Neuronal stem cell (in vitro differentiated cells): ENCODE measurements at regions not wholly inside any gene's neighbourhood (a gene's known extent, or its start where the extent isn't known, plus 50 kb on each side); places are given as distances from the start of the nearest gene placed in this dataset.
"Not testable (repeated sequence)": the region's sequence is repeated elsewhere in the genome, so short reads cannot be mapped to it uniquely, and the experiment has no call there.

Source experiments
- DNase-seq: peaks from one replicate; pipeline ENCODE4 v3.0.0-alpha.2; 2013; ENCODE audit warnings: low spot score
- H2AFZ ChIP-seq: one replicate; pipeline ENCODE4 v1.6.1; 2013; ENCODE audit warnings: mild to moderate bottlenecking, low read length, inconsistent platforms
- H2AK5ac ChIP-seq: 2 replicates; pipeline ENCODE4 v1.6.1; 2013; ENCODE audit warnings: low read depth, mild to moderate bottlenecking, inconsistent platforms, low read length, moderate library complexity, mixed read lengths
- H2BK120ac ChIP-seq: 2 replicates; pipeline ENCODE4 v1.6.1; 2013; ENCODE audit warnings: low read depth, mild to moderate bottlenecking, inconsistent platforms, low read length, moderate library complexity, mixed read lengths
- H2BK12ac ChIP-seq: one replicate; pipeline ENCODE4 v1.6.1; 2013; ENCODE audit warnings: low read length, inconsistent platforms
- H2BK15ac ChIP-seq: 2 replicates; pipeline ENCODE4 v1.6.1; 2013; ENCODE audit warnings: mild to moderate bottlenecking, low read length, inconsistent platforms, mixed read lengths
- H2BK5ac ChIP-seq: one replicate; pipeline ENCODE4 v1.6.1; 2013; ENCODE audit warnings: inconsistent platforms, mild to moderate bottlenecking, low read length, moderate library complexity
- H3K14ac ChIP-seq: one replicate; pipeline ENCODE4 v1.6.1; 2013; ENCODE audit warnings: low read length, inconsistent platforms
- H3K18ac ChIP-seq: 2 replicates; pipeline ENCODE4 v1.6.1; 2013; ENCODE audit warnings: low read length, inconsistent platforms
- H3K23ac ChIP-seq: 2 replicates; pipeline ENCODE4 v1.6.1; 2013; ENCODE audit warnings: low read depth, mild to moderate bottlenecking, mixed read lengths, low read length, inconsistent platforms; ENCODE audit not compliant: poor library complexity
- H3K27ac ChIP-seq: replicated peaks from 3 replicates; pipeline ENCODE4 v1.5.1; 2013; ENCODE audit warnings: low read length, inconsistent platforms
- H3K27me3 ChIP-seq, 3 experiments: 2 replicates each; pipeline ENCODE4 v1.6.1; 2013; ENCODE audit warnings: low read length in 3 of 3, mild to moderate bottlenecking in 2 of 3, inconsistent platforms in 1 of 3, low read depth in 1 of 3, mixed read lengths in 1 of 3, moderate library complexity in 1 of 3; ENCODE audit not compliant: control insufficient read depth in 3 of 3, insufficient read depth in 3 of 3
- H3K36me3 ChIP-seq, 2 donors: replicated peaks in 1 of 2; 2 replicates each; pipeline ENCODE4 v1.6.1; 2013; ENCODE audit warnings: low read length in 2 of 2; ENCODE audit not compliant: control insufficient read depth in 2 of 2, insufficient read depth in 2 of 2
- H3K4ac ChIP-seq: 2 replicates; pipeline ENCODE4 v1.6.1; 2013; ENCODE audit warnings: inconsistent platforms, mild to moderate bottlenecking, low read length, moderate library complexity
- H3K4me1 ChIP-seq, 2 donors: 1 replicate in 1 of 2; 2 replicates in 1 of 2; pipeline ENCODE4 v1.6.1; 2013; ENCODE audit warnings: low read length in 2 of 2, low read depth in 1 of 2; ENCODE audit not compliant: control insufficient read depth in 2 of 2, insufficient read depth in 1 of 2
- H3K4me2 ChIP-seq: one replicate; pipeline ENCODE4 v1.6.1; 2013; ENCODE audit warnings: mild to moderate bottlenecking, low read length, inconsistent platforms; ENCODE audit not compliant: insufficient read depth, poor library complexity, severe bottlenecking
- H3K4me3 ChIP-seq, 2 donors: 2 replicates each; pipeline ENCODE4 v1.5.1; 2013; ENCODE audit warnings: low read length in 2 of 2, mild to moderate bottlenecking in 2 of 2, inconsistent platforms in 1 of 2, moderate library complexity in 1 of 2
- H3K79me1 ChIP-seq: one replicate; pipeline ENCODE4 v1.6.1; 2013; ENCODE audit warnings: low read depth, mild to moderate bottlenecking, inconsistent platforms, low read length, moderate library complexity
- H3K9ac ChIP-seq: one replicate; pipeline ENCODE4 v1.6.1; 2013; ENCODE audit warnings: mild to moderate bottlenecking, low read depth, low read length, inconsistent platforms; ENCODE audit not compliant: poor library complexity
- H3K9me3 ChIP-seq, 2 donors: replicated peaks in 1 of 2; 2 replicates each; pipeline versions ENCODE3 to v1.6.1; 2013; ENCODE audit warnings: low read length in 2 of 2, mild to moderate bottlenecking in 2 of 2, inconsistent platforms in 1 of 2, low read depth in 1 of 2, mixed read lengths in 1 of 2, moderate library complexity in 1 of 2; ENCODE audit not compliant: control insufficient read depth in 2 of 2, insufficient read depth in 1 of 2
- H4K8ac ChIP-seq: one replicate; pipeline ENCODE4 v1.6.1; 2013; ENCODE audit warnings: low read depth, mild to moderate bottlenecking, inconsistent platforms, low read length, moderate library complexity
- H4K91ac ChIP-seq: one replicate; pipeline ENCODE4 v1.6.1; 2013; ENCODE audit warnings: low read length, low read depth, mild to moderate bottlenecking, inconsistent platforms; ENCODE audit not compliant: poor library complexity
- WGBS, 2 donors: extraction: QIAGEN DNeasy Blood & Tissue Kit; methylation state at CpG; one replicate each; pipeline ENCODE4 v1.1.7; 2013; ENCODE audit warnings: missing lambda C conversion rate in 2 of 2, mixed read lengths in 1 of 2; ENCODE audit not compliant: insufficient read length in 2 of 2, insufficient replicate concordance in 1 of 2; ENCODE audit errors: extremely low coverage in 2 of 2; 5-methylcytosine and 5-hydroxymethylcytosine counted together

GRCh38 chr1:222376791-222377190, 171.1 kb downstream of the HHIPL2 start:
- DNase-seq, H2AFZ ChIP-seq, H4K8ac ChIP-seq, H3K27me3 ChIP-seq, H3K9me3 ChIP-seq, H3K4me2 ChIP-seq, H3K23ac ChIP-seq, H3K18ac ChIP-seq, H3K79me1 ChIP-seq, H2BK5ac ChIP-seq, H3K9ac ChIP-seq, H3K27ac ChIP-seq, H3K4me3 ChIP-seq, H2BK120ac ChIP-seq, H3K4me1 ChIP-seq, H4K91ac ChIP-seq, H3K4ac ChIP-seq, H2BK15ac ChIP-seq, H3K14ac ChIP-seq, H2BK12ac ChIP-seq, H3K36me3 ChIP-seq, H2AK5ac ChIP-seq: not testable (repeated sequence)
- no CpG with 5 or more reads among the region's 1 CpG for WGBS, 2 donors

GRCh38 chr1:222375701-222376100, 172.2 kb downstream of the HHIPL2 start:
- no peak overlapping the region for H2BK5ac ChIP-seq
- H3K27me3 ChIP-seq, result no peaks in the 10 kb centered on the region
- no CpG with 5 or more reads among the region's 2 CpGs for WGBS, 2 donors
- no peak overlapping the region for H3K4me3 ChIP-seq
- H3K36me3 ChIP-seq, result no peaks in the 10 kb centered on the region
- no peak overlapping the region for H2BK12ac ChIP-seq
- no peak overlapping the region for H3K27ac ChIP-seq
- H3K4me2 ChIP-seq, result no peak overlapping the region
- no peak overlapping the region for H3K9ac ChIP-seq
- no peak overlapping the region for H3K23ac ChIP-seq
- no peaks in the 10 kb centered on the region for H3K9me3 ChIP-seq
- no peak overlapping the region for H2AK5ac ChIP-seq
- H2BK120ac ChIP-seq, result no peak overlapping the region
- H2AFZ ChIP-seq, result no peak overlapping the region
- no peak overlapping the region for H4K91ac ChIP-seq
- no peak for DNase-seq
- H2BK15ac ChIP-seq, result no peak overlapping the region
- H3K14ac ChIP-seq, result no peak overlapping the region
- H4K8ac ChIP-seq, result no peak overlapping the region
- H3K4ac ChIP-seq, result no peak overlapping the region
- no peak overlapping the region for H3K18ac ChIP-seq
- no peaks in the 10 kb centered on the region for H3K4me1 ChIP-seq
- no peaks in the 10 kb centered on the region for H3K79me1 ChIP-seq

- WGBS, 2 donors, result no CpG with 5 or more reads among the region's 7 CpGs
- Histone ChIP-seq H3K4me1 (no peaks in the 10 kb centered on the region), H3K36me3 (no peaks in the 10 kb centered on the region), H3K27me3 (no peaks in the 10 kb centered on the region), H3K4me3 (no peak overlapping the region), H3K4ac (no peak overlapping the region), H2AFZ (no peak overlapping the region), H3K9me3 (peaks cover 0 to 1% of the 10 kb centered on the region in 2 donors), H4K8ac (no peak overlapping the region), H2BK12ac (no peak overlapping the region), H4K91ac (no peak overlapping the region), H3K9ac (no peak overlapping the region), H3K18ac (no peak overlapping the region), H2BK15ac (no peak overlapping the region), H3K23ac (no peak overlapping the region), H2BK120ac (no peak overlapping the region), H2AK5ac (no peak overlapping the region), H2BK5ac (no peak overlapping the region), H3K14ac (no peak overlapping the region), H3K27ac (no peak overlapping the region), H3K4me2 (no peak overlapping the region), H3K79me1 (no peaks in the 10 kb centered on the region)
- DNase-seq, result no peak
Measured at GRCh38 chr1:222373831-222374602, 173.9 kb downstream of the HHIPL2 start.

DNA sequence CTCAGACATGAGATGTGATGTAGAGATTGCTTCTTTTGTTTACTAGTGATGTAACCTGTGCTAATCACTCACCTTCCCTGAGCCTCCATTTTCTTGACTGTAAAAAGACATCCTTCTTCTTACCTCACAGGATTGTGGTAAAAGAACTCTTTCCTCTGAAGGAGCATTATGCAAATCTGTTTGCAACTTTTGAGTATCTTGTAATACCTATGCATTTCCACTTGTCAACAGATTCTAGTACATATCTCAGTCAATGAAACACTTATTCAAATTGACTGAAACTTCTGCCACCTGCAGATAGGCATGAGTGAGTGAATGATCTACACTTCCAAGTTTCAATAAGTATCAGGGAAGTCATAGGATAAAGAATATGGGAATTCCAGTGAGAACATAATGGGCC, 174.7 kb downstream of the HHIPL2 start:
- no peak overlapping the region for H3K9ac ChIP-seq
- no peaks in the 10 kb centered on the region for H3K27me3 ChIP-seq
- no peak overlapping the region for H3K4me3 ChIP-seq
- H4K91ac ChIP-seq, result no peak overlapping the region
- H3K79me1 ChIP-seq, result no peaks in the 10 kb centered on the region
- no peaks in the 10 kb centered on the region for H3K4me1 ChIP-seq
- no peak overlapping the region for H3K14ac ChIP-seq
- H3K27ac ChIP-seq, result no peak overlapping the region
- no peak overlapping the region for H3K4ac ChIP-seq
- peaks cover 0 to 1% of the 10 kb centered on the region in 2 donors for H3K9me3 ChIP-seq
- no peak overlapping the region for H2AFZ ChIP-seq
- no peak overlapping the region for H2BK5ac ChIP-seq
- H3K4me2 ChIP-seq, result no peak overlapping the region
- DNase-seq, result no peak
- H4K8ac ChIP-seq, result no peak overlapping the region
- H3K36me3 ChIP-seq, result no peaks in the 10 kb centered on the region
- no peak overlapping the region for H2BK15ac ChIP-seq
- no peak overlapping the region for H3K18ac ChIP-seq
- no peak overlapping the region for H2AK5ac ChIP-seq
- no peak overlapping the region for H2BK120ac ChIP-seq
- no peak overlapping the region for H3K23ac ChIP-seq
- no peak overlapping the region for H2BK12ac ChIP-seq
